ENCODE measurements at regions not wholly inside any gene's neighbourhood (a gene's known extent, or its start where the extent isn't known, plus 50 kb on each side); places are given as distances from the start of the nearest gene placed in this dataset.
"Not testable (repeated sequence)": the region's sequence is repeated elsewhere in the genome, so short reads cannot be mapped to it uniquely, and the experiment has no call there.

DNA sequence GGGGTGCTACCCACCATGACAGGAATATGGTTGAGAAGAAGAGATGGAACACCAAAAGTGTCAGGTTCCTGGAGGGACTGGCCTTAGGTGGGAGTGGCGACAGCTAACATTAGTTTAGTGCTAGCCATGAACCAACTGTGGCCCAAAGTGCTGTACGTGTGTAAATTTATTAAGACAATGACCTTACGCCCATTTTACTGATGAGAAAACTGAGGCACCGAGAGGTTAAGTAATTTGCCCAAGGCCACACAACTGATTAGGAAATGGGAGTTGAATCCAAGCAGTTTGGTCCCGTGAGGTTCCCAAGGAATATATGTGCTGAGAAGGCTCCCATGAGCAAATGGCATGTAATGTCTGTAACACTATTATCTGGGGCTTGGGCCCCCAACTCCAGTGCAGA lies 109.5 kb upstream of the SLC1A4 start:
- DNase-seq = no peak

DNA sequence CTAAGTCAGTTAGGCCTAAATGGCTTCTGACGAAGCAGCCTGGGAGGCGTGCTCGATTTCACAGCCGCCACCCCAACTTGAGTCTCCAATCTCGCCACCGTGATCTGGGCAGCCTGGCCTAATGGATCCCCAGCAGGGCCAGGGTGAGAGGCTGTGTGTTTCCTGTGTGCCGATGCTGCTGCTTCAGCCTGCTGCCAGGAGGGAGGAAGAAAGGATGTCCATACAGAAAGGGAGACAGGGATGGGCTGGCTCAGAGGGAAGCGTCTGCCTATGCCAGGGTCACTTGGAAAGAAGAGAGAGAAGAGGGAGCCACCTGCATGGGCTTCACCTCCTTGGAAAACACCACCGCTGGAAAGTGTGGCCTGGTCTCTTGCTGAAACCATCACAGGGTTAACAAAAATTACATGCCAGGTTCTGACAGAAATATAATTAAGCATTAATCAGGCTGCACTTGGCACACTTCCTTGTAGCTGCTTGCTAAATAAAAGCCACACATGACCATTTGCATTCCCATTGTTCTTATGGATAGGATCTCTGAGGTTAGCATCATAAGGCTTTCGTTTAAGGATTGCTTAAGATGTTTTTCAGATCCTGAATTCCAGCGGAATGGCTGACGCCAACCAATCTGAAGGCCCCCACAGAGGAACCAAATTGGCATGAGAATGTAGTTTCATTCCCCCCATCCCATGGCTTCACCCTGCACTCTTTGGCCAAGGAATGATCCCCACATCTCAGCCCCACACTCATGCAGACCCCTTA lies 108.8 kb upstream of the SLC1A4 start:
- DNase-seq = no peak

DNA sequence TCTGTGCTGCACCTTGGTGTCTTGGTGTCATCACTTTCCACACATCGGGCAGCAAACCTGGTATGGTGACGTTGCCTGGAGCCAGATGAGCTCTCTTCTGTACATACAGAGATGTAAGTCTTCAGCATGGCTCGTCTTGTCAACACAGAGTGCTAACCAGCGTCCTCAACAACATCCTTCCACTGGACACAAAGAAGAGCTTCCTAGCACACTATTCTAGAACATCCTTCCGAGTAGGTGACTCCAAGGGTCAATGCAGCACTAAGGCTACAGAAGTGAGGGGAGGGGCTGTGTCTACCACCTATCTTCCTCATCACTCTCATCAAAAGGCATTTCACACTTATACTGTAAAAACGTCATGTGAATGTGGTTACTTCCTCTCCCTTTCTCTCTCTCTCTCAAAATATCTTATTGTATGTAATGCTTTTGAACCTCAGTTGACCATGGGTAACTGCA lies 108.1 kb upstream of the SLC1A4 start:
- DNase-seq = no peak

DNA sequence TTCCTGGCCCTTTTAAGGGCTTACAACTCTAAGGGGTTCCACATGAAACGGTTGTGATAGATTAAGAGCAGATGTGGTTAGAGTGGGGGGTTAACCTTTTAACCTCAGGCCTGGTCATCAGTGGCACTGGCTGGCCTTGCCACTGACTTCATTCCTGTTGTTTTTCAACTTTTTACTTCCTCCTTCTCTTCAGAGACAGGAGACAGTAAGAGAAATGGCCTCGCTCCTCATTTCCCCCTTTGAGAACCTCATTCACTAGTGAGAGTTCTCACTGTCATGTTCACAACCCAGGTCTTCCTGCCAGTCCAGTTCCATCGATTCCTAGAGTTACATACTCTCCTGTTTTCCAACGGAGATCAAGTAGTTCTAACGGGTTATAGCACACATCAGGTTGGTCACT lies 101.6 kb upstream of the SLC1A4 start:
- no peak for DNase-seq

DNA sequence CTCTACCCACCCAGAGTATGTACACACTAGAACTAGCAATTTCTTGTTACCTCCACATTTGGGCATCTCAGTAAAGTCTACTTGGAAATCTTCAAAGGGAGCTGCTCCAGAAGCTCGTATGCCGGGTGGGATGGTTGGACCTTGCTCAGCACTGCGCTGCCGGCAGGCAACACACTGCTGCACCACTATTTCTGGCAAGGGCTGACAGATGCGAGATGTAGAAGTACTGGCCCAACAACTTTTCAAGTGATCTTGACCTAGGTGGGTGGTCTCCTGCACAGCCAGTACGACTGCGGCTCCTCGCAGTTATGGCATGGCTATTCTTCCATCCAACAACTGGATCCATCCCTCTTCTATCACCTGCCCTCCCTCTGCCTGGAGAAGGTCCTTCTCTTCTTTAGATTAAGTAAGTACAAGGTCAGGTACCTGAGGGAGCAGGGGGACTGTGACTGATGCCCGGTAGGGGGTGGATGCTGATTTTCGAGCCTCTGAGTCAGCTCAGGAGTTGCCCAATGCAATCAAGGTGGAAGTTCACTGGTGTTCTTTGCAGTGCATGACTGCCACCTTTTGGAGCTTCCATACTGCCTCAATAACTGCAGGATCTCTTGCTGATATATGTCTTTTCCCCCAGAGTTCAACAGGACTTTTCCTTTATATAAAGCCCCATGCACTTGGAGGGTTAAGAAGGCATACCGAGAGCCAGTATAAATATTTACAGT lies 100.4 kb upstream of the SLC1A4 start:
- no peak for DNase-seq

GRCh38 chr2:64889803-64890202 lies 99.4 kb upstream of the SLC1A4 start:
- no peak for DNase-seq

- DNase-seq = not testable (repeated sequence)
These were observed 92.6 kb upstream of the SLC1A4 start for GRCh38 chr2:64896572-64896971.

GRCh38 chr2:64899081-64899865 lies 89.9 kb upstream of the SLC1A4 start:
- no peak for DNase-seq

DNA sequence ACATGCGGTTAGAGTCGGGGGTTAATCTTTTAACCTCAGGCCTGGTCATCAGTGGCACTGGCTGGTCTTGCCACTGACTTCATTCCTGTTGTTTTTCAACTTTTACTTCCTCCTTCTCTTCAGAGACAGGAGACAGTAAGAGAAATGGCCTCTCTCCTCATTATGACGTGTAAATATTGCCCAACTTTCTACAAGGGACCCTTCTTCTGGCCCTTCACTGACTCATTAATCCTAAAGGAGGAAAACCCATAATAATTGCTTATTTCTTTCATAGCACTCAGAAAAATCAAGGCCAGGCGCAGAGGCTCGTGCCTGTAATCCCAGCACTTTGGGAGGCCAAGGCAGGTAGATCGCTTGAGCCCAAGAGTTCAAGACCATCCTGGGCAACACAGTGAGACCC lies 89.3 kb upstream of the SLC1A4 start:
- not testable (repeated sequence) for DNase-seq

GRCh38 chr2:64904413-64905329 lies 84.5 kb upstream of the SLC1A4 start:
- DNase-seq = no peak

DNA sequence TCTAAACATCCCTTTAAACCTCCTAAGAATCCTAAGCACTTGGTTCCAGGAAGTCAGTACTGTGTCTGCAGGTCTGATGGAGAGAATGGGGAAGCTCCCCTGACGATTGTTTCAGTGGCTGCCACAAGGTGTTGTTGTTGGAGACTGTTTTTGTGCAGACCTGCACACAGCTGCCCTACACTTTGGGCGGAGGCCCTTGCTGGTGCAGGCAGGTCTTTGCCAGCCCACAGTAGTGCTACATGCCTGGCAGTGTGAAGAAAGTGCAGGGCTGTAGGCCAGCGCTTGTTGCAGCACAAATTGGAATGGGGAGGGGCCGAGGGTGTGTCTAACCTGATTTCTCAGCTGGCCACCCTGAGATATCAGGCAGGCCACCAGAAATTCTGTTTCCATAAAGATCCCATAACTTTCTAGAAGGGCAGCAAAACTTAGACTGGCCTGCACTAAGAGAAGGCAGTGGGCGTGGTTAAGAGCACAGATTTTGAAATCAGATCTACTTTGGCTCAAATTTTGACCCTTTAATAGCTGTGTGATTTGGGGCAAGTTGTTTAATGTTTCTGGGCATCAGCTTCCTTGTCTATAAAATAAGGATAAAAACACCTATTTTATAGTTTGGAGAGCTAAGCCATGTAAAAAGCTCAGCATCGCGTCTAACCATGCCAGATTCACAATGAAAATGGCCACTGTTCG lies 83.7 kb upstream of the SLC1A4 start:
- no peak for DNase-seq

DNA sequence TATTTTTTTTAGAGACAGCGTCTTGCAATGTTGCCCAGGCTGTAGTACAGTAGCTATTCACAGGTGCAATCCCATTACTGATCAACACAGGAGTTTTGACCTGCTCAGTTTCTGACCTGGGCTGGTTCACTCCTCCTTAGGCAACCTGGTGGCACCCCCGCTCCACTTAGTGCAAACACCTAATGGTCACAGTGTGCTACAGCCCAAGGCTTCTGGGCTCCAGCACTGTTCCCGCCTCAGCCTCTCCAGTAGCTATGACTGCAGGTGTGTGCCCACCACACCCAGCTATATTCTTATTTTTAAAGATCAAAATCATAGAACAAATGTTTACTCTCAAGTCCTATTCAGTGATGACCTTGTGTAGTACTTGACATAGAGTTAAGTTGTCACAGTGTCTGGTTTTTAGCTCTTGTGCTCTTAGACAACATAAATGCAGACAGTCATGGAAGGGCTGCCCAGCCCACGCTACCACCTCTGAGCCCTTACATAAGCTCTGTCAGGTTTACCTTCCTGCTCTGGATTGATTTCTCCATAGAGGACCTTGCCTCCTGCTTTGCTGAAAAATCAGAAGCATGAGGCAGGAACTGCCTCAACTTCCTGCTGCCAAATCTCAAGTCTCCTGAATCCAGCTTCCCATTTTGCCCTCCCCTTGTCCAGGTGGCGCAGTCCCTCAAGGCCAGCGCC lies 82.2 kb upstream of the SLC1A4 start:
- no peak for DNase-seq

DNA sequence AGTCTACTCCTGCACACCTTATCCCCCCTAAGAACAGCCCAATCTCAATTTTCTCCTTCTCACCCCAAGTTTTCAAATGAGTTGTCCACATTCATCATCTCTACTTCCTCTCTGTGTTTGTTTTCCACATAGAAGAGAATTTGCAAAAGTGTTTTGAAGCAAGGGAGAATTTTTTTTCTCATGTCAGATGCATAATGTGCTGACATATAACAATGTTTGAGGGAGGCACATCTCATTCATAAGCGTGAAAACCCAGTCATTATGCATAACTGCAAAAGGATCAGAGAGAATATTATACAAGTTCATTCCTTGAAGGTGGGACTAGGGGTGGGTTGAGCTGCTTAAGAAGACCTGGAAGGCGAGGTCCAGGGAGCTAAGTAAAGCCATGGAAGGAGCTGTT lies 80.8 kb upstream of the SLC1A4 start:
- DNase-seq = no peak

DNA sequence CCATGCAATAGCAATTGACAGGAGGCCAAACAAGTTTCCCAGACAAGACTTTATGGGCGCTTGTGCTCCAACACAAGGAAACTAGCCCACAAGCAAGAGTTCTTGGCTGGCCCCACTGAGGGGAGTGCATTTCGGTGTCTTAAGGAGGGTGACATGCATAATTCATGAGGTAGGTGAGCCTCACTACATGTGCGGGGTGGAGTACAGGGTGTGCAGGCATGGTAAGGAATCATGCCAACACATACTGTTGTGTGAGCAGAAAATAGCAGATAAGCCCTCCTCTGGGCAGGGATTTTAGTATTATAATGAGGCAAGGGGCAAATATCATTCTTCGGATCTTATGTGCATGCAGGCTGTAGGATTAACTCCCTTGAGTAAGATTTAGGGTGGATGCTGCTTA lies 78.7 kb upstream of the SLC1A4 start:
- no peak for DNase-seq

- DNase-seq = no peak
These were observed 78.2 kb upstream of the SLC1A4 start for GRCh38 chr2:64910972-64911433.

GRCh38 chr2:64913357-64913869 lies 75.8 kb upstream of the SLC1A4 start:
- DNase-seq = no peak

GRCh38 chr2:64914247-64914646 lies 75.0 kb upstream of the SLC1A4 start:
- DNase-seq = no peak

GRCh38 chr2:64914735-64915509 lies 74.3 kb upstream of the SLC1A4 start:
- peak; percentile 32 for DNase-seq

GRCh38 chr2:64915510-64915900 lies 73.7 kb upstream of the SLC1A4 start:
- DNase-seq = no peak
